HEK293T (cell line): ENCODE measurements at regions not wholly inside any gene's neighbourhood (a gene's known extent, or its start where the extent isn't known, plus 50 kb on each side); places are given as distances from the start of the nearest gene placed in this dataset.

Experiments
- BHLHE40 ChIP-seq: fragments of 450-650 bp; IDR thresholded peaks from 2 replicates; pipeline ENCODE4 v1.6.1; 2016; ENCODE audit warnings: mild to moderate bottlenecking, moderate library complexity, borderline replicate concordance
- ELF4 ChIP-seq: fragments of 450-650 bp; IDR thresholded peaks from 2 replicates; pipeline ENCODE4 v1.6.1; 2017; ENCODE audit warnings: antibody characterized with exemption
- FOXA1 ChIP-seq: fragments of 450-650 bp; IDR thresholded peaks from 2 replicates; pipeline ENCODE4 v1.6.1; 2016; ENCODE audit warnings: mild to moderate bottlenecking
- FOXK2 ChIP-seq: fragments of 450-650 bp; IDR thresholded peaks from 2 replicates; pipeline ENCODE4 v1.6.1; 2016; ENCODE audit warnings: mild to moderate bottlenecking
- FOXM1 ChIP-seq: fragments of 450-650 bp; IDR thresholded peaks from 2 replicates; pipeline ENCODE4 v1.6.1; 2017; ENCODE audit warnings: mild to moderate bottlenecking, borderline replicate concordance
- HDGF ChIP-seq: fragments of 450-650 bp; IDR thresholded peaks from 2 replicates; pipeline ENCODE4 v1.6.1; 2017; ENCODE audit warnings: antibody characterized with exemption, borderline replicate concordance
- L3MBTL2 ChIP-seq: fragments of 450-650 bp; conservative IDR thresholded peaks from 2 replicates; pipeline ENCODE4 v1.6.1; 2016; ENCODE audit warnings: mild to moderate bottlenecking
- LEF1 ChIP-seq: fragments of 450-650 bp; IDR thresholded peaks from 2 replicates; pipeline ENCODE4 v1.6.1; 2017; ENCODE audit warnings: mild to moderate bottlenecking, borderline replicate concordance
- NFRKB ChIP-seq: fragments of 450-650 bp; IDR thresholded peaks from 2 replicates; pipeline ENCODE4 v1.6.1; 2016; ENCODE audit warnings: mild to moderate bottlenecking, moderate library complexity
- SP1 ChIP-seq: fragments of 450-650 bp; IDR thresholded peaks from 2 replicates; pipeline ENCODE4 v1.6.1; 2017
- SUZ12 ChIP-seq: fragments of 450-650 bp; IDR thresholded peaks from 2 replicates; pipeline ENCODE4 v1.6.1; 2016; ENCODE audit warnings: mild to moderate bottlenecking
- TF ChIP-seq, protein P1 (sequence below): fragments of 450-650 bp; IDR thresholded peaks from 2 replicates; pipeline ENCODE4 v1.6.1; 2016

DNA sequence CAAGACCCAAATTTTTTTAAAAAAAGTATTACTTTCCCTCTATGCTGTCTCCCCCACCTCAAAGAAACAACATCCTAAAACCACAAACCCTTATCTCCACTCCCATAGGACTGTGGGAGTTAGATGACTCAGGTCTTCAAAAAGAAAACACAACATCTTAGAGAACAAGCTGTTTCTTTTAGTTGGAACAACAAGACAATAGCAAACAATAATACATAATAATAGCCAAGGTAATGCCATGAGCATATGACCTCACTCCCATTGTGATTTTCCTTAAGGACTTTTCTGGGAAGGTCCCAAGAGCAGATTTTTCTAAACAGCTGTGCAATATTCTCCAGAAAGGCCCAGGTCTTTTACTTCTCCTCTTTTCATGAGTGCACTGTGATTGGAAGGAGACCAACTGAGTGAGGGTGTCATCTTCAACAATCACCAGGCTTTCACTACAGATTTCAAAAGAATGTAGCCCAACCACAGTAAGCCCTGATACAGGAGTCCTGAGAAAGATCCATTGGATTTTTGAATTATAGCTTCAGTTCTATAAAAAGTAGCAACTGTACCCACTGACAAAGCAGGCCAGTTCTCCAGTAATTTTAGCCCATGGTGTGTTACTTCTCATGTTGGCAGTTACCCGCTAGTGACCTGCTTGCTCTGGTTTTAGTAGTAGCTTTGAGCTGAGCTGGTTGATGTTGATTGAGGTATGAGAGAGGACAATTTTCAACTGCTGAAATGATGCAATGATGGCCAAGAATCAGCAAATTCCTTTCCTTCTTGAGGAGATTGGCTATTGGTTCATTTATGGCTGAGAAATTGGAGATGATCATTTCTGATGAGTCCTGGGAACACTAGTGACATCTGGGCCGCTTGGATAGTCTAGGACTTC is 144.5 kb upstream of the TCF4 start:
- no peak for TF ChIP-seq ELF4
- no peak for TF ChIP-seq FOXM1
- TF ChIP-seq BHLHE40, result no peak
- no peak for TF ChIP-seq FOXK2
- TF ChIP-seq HDGF, result no peak
- TF ChIP-seq, protein P1, sequence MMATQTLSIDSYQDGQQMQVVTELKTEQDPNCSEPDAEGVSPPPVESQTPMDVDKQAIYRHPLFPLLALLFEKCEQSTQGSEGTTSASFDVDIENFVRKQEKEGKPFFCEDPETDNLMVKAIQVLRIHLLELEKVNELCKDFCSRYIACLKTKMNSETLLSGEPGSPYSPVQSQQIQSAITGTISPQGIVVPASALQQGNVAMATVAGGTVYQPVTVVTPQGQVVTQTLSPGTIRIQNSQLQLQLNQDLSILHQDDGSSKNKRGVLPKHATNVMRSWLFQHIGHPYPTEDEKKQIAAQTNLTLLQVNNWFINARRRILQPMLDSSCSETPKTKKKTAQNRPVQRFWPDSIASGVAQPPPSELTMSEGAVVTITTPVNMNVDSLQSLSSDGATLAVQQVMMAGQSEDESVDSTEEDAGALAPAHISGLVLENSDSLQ, result no peak
- TF ChIP-seq NFRKB, result no peak
- TF ChIP-seq SP1, result no peak
- TF ChIP-seq L3MBTL2, result no peak
- no peak for TF ChIP-seq LEF1
- no peak for TF ChIP-seq SUZ12
- no peak for TF ChIP-seq FOXA1
